ENCODE measurements at regions not wholly inside any gene's neighbourhood (a gene's known extent, or its start where the extent isn't known, plus 50 kb on each side); places are given as distances from the start of the nearest gene placed in this dataset.
A peak's percentile ranks its signal among the peaks of the same experiment; 100 is the strongest.

DNA sequence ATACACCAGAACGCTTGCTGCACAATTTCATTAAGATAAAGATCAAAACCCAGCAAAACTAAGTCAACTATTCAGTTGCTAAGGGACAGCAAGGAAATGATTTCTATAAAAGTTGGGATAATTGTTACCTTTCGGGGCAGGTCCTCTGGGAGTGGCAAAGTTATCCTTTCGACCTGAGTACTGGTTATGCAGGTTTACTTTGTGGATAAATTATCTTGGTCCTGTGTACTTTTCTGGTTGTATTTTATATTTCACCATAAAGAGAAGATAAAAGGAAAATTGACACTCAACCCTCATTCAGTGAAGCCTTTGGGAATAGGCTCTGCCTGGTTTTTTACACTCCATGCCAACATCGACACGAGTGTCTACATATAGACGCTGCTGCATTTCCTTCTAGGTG is 146.5 kb downstream of the SYK start:
- no peak for DNase-seq
- in situ Hi-C loops (cut with MboI; ENCODE audit: low pct_unique_long_range_greater_than_20kb, low sequenced_read_pairs), result no loop called here

DNA sequence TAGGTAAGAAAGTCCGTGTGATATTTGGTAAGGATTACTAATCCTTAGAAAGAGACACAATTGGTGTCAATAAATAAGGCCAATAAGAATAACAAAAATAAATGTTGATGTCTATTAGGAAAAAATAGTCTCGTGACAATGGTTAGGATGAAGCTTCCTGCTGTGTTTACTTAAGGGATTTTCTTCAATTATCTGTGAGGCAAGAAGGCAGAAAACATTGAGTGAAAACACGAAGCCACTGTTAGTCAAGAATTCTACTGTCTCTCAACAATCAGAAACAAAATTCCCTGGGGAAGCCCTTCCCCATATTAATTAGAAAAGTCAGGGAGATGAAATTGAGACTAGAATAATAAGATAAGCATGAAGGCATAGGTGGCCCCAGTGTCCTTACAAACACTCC is 149.0 kb downstream of the SYK start:
- in situ Hi-C loops (cut with MboI; ENCODE audit: low pct_unique_long_range_greater_than_20kb, low sequenced_read_pairs), result no loop called here
- no peak for DNase-seq

DNA sequence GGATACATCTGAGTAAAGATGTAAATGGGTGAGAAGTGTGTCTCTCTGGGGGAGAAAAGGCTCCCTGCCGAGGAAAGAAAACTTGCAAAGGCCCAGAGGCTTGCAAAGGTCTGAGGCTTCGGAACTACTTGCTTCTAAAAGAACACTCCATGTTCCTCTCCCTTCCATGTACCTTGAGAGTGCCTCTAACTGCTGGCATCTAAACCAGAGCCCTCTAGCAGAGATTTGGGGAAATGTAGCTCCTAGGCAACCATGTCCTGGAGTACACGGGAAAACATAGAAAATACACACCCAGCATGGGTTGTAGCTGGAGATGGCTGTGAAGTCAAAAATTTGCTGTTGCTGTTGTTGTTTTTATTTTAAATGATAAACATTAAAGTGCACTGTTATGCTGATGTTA is 151.6 kb downstream of the SYK start:
- in situ Hi-C loops (cut with MboI; ENCODE audit: low pct_unique_long_range_greater_than_20kb, low sequenced_read_pairs), result no loop called here
- DNase-seq, result no peak

DNA sequence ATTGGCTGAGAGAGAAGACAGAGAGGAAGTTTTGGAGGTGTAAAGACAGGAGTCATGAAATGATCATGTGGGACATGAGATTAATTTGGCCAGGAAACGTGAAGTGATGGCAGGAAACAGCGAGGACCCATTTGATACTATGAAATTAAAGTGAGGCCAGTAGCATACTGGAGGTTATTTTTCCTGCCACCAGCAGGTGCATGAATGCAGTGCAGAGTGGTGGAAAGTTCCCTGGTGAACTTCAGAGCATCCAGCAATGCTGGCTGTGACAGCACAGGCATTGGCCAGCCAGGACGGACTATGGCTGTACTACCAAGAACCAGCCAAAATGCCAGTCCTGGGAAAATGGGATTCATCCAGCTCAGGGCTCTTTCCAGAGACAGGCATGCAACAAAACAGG is 152.2 kb downstream of the SYK start:
- DNase-seq, result no peak
- in situ Hi-C loops (cut with MboI; ENCODE audit: low pct_unique_long_range_greater_than_20kb, low sequenced_read_pairs), result no loop called here

DNA sequence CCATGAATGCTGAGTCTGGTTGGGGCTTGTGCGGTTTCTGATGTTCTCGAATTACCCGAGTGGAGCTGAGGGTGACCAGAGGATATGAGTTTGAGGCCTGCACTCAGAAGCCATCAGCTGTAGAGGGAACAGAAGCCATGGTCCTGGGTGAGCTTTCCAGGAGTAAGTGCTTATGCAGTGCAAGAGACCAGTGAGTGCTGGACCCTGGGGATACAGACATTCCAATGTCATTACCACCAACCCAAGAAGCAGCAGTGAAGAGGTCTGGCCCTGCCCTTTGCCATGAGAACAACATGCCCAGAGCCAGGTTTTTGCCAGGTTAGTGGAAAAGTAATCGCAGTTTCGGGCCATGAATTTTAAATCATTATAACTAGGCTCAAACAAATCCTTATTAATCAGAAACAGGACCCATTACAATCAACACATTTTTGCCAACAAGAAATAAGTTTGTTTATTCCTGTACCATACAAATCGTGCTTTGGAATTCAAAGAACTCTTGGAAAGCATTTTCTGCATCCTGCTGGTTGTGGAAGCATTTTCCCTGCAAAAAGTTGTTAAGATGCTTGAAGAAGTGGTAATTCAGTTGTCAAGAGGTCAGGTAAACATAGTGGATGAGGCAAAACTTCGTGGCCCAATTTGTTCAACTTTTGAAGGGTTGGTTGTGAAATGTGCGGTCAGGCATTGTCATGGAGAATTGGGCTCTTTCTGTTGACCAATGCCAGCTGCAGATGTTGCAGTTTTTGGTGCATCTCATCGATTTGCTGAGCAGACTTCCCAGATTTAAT is 154.6 kb downstream of the SYK start:
- in situ Hi-C loops (cut with MboI; ENCODE audit: low pct_unique_long_range_greater_than_20kb, low sequenced_read_pairs), result no loop called here
- no peak for DNase-seq

DNA sequence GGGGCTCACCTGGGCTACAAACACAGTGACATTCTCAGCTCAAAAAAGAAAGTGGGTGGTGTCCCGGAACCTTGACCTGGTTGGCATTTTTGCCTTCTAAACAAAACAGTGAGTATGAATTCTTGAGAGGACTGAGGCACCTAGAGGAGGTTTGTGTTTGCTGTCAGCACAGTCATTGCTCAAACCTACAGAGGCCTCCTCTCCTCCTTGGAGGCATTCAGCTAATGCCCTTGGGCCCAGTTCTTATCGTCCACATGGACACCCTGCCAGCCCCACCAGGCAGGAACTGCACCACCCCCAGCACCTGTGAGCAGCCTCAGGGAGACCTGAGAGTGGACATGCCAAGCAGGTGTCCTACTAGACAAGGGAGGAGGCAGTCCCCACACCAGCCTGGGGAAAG is 156.7 kb downstream of the SYK start:
- no peak for DNase-seq
- in situ Hi-C loops (cut with MboI; ENCODE audit: low pct_unique_long_range_greater_than_20kb, low sequenced_read_pairs), result no loop called here

DNA sequence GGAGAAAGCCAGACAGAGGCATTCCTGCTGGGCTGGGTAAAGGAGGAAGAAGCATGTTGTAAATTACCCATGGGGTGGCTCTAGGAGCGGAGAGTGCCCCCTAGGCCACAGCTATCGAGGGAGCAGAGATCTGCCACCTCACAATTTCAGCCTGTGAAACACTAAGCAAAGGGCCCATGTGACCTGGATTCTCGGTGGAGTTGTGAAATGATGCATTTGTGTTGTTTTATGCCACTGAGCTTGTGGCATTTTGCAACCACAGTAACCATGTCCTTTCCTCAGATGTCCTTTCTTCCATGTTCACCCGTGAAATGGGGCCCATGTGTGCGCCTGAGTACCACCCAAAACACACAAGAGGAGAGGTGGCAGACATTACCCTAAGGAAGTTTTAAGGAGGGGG is 159.3 kb downstream of the SYK start:
- no peak for DNase-seq
- in situ Hi-C loops (cut with MboI; ENCODE audit: low pct_unique_long_range_greater_than_20kb, low sequenced_read_pairs), result no loop called here

DNA sequence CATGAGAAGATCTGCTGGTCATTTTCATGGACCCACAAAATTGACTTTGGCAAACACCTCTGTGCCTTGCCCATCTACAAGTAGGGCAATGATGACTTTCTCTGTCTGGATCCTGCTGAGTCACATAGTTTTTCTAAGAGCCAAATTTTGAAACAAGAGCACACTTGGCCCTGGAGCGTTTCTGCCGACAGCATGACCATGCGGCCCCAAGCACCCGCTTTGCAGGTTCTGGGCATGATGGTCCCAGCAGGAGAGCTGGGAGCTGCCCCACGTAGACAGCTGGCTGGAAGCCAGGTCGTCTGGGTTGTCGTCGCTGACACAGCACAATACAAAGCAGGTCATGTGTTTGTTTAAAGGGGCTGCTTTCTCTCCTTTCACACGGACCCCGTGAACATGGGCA is 159.8 kb downstream of the SYK start:
- in situ Hi-C loops (cut with MboI; ENCODE audit: low pct_unique_long_range_greater_than_20kb, low sequenced_read_pairs), result no loop called here

DNA sequence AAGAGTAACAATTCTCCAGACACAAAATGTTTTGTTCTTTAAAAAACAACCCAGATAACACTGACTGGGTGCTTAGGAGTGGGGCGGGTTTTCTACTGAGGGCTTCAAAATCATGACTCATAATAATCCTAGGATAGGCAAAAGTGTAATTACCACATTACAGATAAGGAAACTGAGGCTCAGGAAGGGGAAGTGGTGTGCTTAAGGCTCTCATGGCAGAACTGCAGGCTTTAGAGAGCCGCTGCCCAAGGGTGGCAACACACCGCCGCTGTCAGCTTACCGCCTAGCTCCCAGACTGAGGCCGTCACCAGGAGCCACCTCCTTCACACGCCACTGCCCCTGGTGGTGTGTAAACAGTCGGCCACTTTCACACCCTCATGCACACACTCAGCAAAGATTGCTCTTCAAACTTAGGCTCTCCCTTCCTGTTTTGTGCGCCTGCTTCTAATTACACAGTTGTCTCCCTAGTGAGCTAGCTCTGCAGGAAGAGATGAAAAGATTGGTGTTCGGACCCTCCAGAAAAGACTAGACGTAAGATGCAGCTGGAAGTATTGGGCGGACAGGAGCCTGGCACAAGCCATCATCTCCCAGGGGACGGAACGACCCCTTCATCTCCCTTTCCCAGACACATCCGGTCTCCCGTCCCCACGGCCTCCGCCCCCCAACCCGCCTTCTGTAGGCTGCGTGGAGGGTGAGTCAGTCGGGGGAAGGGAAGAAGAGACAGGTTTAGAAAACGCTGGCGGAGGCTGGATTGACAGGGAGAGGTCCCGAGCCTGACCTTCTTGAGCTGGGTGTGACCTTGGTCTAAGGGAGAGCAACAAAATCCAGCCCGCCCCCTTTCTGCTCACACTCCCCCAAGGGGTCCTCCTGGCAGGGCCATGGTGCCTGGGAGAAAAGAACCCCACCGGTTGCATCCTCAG is 162.7 kb downstream of the SYK start:
- peak; percentile 10 for DNase-seq

More for the DNA sequence above, 159.8 kb downstream of the SYK start:
- no peak for DNase-seq

DNA sequence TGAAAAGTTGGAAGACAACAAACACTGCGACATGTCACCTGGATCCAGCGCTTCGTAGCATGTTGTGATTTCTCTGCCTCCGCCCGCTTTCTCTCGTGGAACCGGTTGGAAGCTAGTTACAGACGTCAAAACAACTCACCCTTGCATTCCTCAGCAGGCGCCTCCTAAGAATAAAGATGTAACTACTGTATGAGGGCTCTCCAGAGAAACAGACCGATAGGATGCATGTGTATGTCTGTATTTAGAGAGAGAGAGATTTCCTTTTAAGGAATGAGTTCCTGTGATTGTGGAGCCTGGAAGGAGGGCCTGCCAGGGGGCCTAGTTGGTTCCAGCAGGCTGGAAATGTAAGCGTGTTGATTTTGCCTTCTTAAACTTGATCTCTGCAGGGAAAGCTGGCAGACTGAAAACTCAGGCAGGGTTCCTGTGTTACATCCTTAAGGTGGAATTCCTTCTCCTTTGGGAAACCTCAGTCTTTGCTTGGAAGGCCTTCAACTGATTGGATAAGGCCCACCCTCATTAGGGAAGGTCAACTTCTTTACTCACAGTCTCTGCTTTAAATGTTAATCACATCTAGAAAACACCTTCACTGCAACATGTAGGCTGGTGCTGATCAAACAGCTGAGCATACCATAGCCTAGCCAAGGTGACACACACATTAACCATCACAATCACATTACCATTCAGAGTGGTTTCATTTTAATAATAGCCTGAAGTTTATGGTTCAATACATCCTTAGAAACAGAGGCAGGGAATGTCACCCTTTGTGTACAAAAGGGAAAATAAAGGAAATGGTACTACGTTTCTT is 163.8 kb downstream of the SYK start:
- no peak for DNase-seq
- in situ Hi-C loops (cut with MboI; ENCODE audit: low pct_unique_long_range_greater_than_20kb, low sequenced_read_pairs), result no loop called here

More for the DNA sequence above, 162.7 kb downstream of the SYK start:
- in situ Hi-C loops (cut with MboI; ENCODE audit: low pct_unique_long_range_greater_than_20kb, low sequenced_read_pairs), result no loop called here

DNA sequence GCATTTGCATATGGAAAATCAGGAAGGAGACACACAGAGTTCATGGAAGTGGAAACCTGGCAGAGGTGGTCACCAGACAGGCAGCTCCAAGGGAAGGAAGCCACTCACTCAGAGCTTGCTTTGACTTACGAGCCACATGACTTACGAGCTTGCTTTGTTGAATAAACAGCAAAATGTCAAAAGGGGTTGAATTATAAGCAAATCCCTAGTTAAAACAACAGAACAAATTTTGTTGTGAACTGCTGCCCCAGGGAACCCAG is 164.3 kb downstream of the SYK start:
- no peak for DNase-seq
- in situ Hi-C loops (cut with MboI; ENCODE audit: low pct_unique_long_range_greater_than_20kb, low sequenced_read_pairs), result no loop called here

DNA sequence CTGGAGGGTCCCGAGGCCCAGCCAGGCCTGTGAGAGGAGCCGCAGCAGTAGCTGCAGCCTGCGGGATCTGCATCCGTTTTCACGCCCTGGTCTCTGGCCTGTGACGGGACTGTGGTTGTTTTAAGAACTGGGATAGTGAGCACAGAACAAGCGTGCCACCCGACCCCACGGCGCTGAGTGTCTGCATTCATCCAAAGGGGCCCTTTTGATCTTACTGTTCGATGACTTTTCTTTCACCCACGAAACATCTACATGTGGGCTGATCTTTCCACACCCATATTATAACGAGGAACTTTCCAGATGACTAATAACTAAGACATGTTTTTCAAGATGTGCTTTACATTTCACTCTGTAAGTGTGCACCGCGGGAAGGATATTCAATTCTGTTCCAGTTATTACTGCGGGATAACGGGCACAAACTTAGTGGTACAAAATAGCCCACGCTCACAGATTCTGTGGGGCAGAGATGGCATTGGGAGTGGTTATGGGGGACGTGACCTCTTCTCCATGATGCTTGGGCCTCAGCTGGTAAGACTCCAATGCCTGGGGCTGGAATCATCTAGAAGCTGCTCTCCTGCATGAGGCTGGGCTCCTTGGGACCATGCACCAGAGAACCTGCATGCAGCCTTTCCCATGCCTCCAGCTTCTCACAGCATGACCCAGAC is 165.0 kb downstream of the SYK start:
- DNase-seq, result no peak
- in situ Hi-C loops (cut with MboI; ENCODE audit: low pct_unique_long_range_greater_than_20kb, low sequenced_read_pairs), result no loop called here

DNA sequence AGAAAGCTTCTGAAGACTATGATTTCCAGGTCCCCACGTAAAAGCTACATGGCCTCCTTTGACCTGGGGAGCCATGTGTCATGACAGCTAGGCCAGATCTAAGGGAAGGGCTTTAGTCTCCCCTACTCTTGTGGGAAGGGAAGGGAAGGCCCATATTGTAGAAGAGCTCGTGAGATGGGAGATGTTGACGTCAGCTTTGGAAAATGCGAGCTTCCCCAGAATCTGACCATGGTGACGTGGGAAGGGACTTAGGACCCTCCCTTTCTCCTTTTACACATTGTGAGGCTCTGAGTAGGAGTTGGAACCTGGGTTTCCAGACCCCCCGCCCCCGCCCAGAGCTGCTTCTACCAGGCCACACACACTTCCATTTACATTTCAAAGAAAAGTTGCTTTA is 165.5 kb downstream of the SYK start:
- in situ Hi-C loops (cut with MboI; ENCODE audit: low pct_unique_long_range_greater_than_20kb, low sequenced_read_pairs), result no loop called here
- DNase-seq, result no peak

DNA sequence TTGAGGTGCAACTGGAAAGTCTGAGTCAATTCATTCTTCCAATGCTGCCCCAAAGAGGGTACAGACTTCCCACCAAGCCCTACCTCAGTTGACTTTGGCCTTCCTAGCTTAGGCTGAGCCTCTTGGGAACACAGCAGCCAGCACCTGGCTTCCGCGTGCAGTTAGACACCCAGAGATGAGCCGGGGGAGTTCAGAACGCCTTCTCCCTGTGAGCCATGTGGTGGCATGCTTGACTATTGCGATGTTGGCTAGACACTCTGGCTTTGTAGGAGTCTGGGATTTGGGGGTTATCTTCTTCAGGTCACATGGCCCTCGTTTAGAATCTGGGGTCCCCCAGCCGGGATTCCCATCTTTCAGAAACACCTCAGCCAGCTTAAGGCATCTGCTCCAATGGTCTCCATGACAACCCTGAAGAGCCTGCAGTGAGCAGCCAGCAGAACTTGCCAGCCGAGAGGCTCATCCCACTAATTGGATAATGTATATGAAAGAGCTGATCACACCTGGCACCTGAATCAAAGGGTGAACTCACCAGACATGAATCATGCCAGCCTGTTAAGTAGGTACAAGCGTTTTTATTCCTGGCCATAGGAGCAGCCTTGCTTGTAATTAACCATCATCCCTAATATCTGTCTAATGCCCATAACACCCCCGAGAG is 167.5 kb downstream of the SYK start:
- no peak for DNase-seq
- in situ Hi-C loops (cut with MboI; ENCODE audit: low pct_unique_long_range_greater_than_20kb, low sequenced_read_pairs), result no loop called here

DNA sequence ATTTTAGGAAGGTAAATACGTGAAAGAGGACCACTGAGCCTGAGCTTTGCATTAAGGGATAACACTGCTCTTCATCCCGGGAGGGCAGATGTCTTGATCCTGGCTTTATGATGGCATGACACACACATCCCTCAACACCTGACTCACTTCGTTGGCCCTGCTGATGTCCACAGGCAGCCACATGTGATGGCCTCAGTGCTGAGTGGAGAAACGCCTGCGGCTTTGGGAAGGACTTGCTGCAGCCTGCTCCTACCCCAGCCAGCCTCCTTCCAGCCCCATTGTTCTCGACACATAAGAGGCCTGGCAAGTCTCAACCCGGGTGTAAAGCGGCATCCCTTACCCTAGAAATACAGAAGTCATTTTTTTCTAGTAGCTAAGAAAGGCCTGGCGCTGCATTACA is 169.0 kb downstream of the SYK start:
- in situ Hi-C loops (cut with MboI; ENCODE audit: low pct_unique_long_range_greater_than_20kb, low sequenced_read_pairs), result no loop called here

DNA sequence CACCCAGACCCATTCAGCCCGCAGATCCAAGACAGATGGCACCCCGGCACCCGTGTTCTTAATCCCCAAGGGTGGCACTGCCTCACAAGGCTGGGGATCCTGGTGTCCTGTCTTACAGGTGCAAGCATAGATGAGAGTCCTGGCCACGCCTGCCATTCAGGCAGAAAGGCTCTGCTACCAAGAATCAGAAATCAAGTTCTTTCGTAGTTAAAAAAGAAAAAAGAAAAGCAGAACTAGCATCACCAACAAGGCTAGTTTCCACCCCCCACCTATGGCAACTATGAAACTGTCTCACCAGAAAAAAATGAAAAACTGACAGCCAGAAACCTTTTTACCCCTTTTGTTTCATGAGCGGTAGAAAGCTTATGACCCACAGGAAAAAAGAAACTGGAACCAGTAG is 170.4 kb downstream of the SYK start:
- DNase-seq, result no peak
- in situ Hi-C loops (cut with MboI; ENCODE audit: low pct_unique_long_range_greater_than_20kb, low sequenced_read_pairs), result no loop called here

More for the DNA sequence above, 169.0 kb downstream of the SYK start:
- no peak for DNase-seq

DNA sequence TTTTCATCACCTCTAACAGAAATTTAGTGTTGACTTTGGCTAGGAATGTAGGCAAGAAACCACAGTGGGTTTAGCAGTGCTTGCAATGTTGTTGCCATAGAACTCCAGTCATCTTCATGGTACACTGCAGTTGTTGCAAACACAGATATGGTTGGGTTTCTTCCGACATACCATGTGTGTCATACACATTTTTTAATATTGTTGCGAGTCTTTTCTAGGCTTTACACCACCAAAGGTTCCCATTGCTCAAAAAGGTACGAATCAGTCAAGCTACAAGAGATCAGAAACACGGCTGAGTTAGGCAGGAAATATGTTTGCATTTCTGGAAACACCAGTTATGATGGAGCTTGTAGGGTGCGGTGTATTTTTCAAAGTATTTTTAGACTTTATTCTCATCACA is 172.4 kb downstream of the SYK start:
- DNase-seq, result no peak
- in situ Hi-C loops (cut with MboI; ENCODE audit: low pct_unique_long_range_greater_than_20kb, low sequenced_read_pairs), result no loop called here

DNA sequence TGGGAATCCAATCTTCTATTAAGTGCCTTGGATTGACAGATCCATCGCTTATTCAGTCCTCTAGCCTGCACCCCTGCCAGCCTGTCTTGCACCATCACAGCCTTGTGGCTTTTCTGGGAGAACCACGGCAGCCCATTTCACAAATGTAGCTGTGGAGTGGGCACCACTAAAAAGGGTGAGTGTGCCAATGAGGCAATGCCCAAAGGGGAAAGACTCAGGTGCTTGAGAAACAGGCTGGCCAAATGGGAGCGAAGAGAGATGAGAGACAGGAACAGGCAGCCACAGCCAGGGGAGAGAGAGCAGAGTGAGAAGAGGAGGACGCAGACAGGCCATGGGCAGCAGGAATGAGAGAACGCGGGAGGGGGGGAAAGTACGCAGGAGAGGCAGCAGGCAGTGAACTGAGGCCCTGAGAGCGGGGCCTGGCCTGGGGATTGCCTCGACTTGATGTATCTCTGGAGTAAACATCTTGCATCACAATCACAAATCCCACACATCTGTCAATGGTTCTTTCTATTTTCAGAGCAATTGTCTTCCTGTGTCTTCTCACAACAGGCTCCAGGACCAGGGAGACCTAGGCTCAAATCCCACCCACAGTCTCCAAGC is 173.1 kb downstream of the SYK start:
- in situ Hi-C loops (cut with MboI; ENCODE audit: low pct_unique_long_range_greater_than_20kb, low sequenced_read_pairs), result no loop called here
- no peak for DNase-seq

Data from KBM-7 (cell line).